Ishikawa (cell line): ENCODE measurements at regions not wholly inside any gene's neighbourhood (a gene's known extent, or its start where the extent isn't known, plus 50 kb on each side); places are given as distances from the start of the nearest gene placed in this dataset.

Source experiments
- CEBPB ChIP-seq: IDR thresholded peaks from 2 replicates; pipeline ENCODE4 v1.6.1; 2012
- EGR1 ChIP-seq: IDR thresholded peaks from 2 replicates; pipeline ENCODE4 v1.6.1; 2012
- EP300 ChIP-seq: IDR thresholded peaks from 2 replicates; pipeline ENCODE4 v1.6.1; 2012; ENCODE audit warnings: borderline replicate concordance
- TAF1 ChIP-seq: IDR thresholded peaks from 2 replicates; pipeline ENCODE4 v1.6.1; 2012; ENCODE audit warnings: low read depth, mild to moderate bottlenecking
- YY1 ChIP-seq: IDR thresholded peaks from 2 replicates; pipeline ENCODE4 v1.6.1; 2012; ENCODE audit warnings: low read depth
- ZBTB7A ChIP-seq: IDR thresholded peaks from 2 replicates; pipeline ENCODE4 v1.6.1; 2012; ENCODE audit warnings: low read depth
- TF ChIP-seq, protein P1 (sequence below): IDR thresholded peaks from 2 replicates; pipeline ENCODE4 v1.6.1; 2012
- TF ChIP-seq, protein P2 (sequence below): IDR thresholded peaks from 2 replicates; pipeline ENCODE4 v1.6.1; 2012
- TF ChIP-seq, protein P3 (sequence below): IDR thresholded peaks from 2 replicates; pipeline ENCODE4 v1.6.1; 2012; ENCODE audit warnings: low read depth, mild to moderate bottlenecking

DNA sequence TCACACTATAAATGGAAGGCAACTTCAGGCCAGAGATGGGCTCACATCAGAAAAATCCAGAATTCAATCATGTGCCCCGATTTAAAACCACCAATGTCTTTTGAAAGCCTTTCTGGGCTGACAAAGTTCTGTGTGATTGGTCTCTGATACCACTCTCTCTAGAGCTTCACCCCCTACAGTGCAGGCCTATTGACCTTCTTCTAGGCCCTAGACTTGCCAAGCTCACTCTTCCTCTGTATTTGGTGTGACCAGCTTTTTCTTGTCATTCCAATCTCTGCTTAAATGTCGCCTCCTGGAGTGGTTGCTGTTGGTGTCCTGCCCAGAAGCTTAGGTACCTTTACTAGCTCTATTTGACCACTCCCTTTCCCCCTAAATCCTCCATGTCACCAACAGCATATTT, 78.7 kb downstream of the GCNT4 start:
- TF ChIP-seq EP300, result no peak
- TF ChIP-seq CEBPB, result no peak
- no peak for TF ChIP-seq YY1
- TF ChIP-seq, protein P1, sequence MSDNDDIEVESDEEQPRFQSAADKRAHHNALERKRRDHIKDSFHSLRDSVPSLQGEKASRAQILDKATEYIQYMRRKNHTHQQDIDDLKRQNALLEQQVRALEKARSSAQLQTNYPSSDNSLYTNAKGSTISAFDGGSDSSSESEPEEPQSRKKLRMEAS, result no peak
- TF ChIP-seq, protein P2, sequence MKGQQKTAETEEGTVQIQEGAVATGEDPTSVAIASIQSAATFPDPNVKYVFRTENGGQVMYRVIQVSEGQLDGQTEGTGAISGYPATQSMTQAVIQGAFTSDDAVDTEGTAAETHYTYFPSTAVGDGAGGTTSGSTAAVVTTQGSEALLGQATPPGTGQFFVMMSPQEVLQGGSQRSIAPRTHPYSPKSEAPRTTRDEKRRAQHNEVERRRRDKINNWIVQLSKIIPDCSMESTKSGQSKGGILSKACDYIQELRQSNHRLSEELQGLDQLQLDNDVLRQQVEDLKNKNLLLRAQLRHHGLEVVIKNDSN, result no peak
- no peak for TF ChIP-seq TAF1
- TF ChIP-seq, protein P3, sequence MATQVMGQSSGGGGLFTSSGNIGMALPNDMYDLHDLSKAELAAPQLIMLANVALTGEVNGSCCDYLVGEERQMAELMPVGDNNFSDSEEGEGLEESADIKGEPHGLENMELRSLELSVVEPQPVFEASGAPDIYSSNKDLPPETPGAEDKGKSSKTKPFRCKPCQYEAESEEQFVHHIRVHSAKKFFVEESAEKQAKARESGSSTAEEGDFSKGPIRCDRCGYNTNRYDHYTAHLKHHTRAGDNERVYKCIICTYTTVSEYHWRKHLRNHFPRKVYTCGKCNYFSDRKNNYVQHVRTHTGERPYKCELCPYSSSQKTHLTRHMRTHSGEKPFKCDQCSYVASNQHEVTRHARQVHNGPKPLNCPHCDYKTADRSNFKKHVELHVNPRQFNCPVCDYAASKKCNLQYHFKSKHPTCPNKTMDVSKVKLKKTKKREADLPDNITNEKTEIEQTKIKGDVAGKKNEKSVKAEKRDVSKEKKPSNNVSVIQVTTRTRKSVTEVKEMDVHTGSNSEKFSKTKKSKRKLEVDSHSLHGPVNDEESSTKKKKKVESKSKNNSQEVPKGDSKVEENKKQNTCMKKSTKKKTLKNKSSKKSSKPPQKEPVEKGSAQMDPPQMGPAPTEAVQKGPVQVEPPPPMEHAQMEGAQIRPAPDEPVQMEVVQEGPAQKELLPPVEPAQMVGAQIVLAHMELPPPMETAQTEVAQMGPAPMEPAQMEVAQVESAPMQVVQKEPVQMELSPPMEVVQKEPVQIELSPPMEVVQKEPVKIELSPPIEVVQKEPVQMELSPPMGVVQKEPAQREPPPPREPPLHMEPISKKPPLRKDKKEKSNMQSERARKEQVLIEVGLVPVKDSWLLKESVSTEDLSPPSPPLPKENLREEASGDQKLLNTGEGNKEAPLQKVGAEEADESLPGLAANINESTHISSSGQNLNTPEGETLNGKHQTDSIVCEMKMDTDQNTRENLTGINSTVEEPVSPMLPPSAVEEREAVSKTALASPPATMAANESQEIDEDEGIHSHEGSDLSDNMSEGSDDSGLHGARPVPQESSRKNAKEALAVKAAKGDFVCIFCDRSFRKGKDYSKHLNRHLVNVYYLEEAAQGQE, result no peak
- TF ChIP-seq EGR1, result no peak
- TF ChIP-seq ZBTB7A, result no peak
